Small intestine (tissue), 7 donors: ENCODE measurements at regions not wholly inside any gene's neighbourhood (a gene's known extent, or its start where the extent isn't known, plus 50 kb on each side); places are given as distances from the start of the nearest gene placed in this dataset.

ENCODE experiments used
- DNase-seq, 2 donors: peaks; one replicate each; pipeline versions ENCODE4 v3.0.0 to v3.0.0-alpha.2; 2013
- FAIRE-seq: peaks from 2 replicates; lab custom pipeline; 2012; peaks lifted over from hg19 to GRCh38; lab: Jason Lieb, UNC
- H3K27ac ChIP-seq, 3 donors: one replicate each; pipeline ENCODE4 v1.5.1; 2013; ENCODE audit warnings: low read length in 2 of 3, mild to moderate bottlenecking in 2 of 3, control low read depth in 1 of 3, inconsistent platforms in 1 of 3, low read depth in 1 of 3, moderate library complexity in 1 of 3
- H3K27me3 ChIP-seq, 3 donors: one replicate each; pipeline ENCODE4 v1.6.1; 2013; ENCODE audit warnings: low read length in 3 of 3, inconsistent platforms in 1 of 3; ENCODE audit not compliant: control insufficient read depth in 3 of 3, insufficient read depth in 3 of 3
- H3K36me3 ChIP-seq, 3 donors: one replicate each; pipeline ENCODE4 v1.6.1; 2013; ENCODE audit warnings: low read length in 3 of 3, inconsistent platforms in 1 of 3, low read depth in 1 of 3, mild to moderate bottlenecking in 1 of 3, moderate library complexity in 1 of 3; ENCODE audit not compliant: control insufficient read depth in 3 of 3, insufficient read depth in 2 of 3
- H3K4me1 ChIP-seq, 3 donors: one replicate each; pipeline ENCODE4 v1.6.1; 2013; ENCODE audit warnings: low read length in 2 of 3, inconsistent platforms in 1 of 3, low read depth in 1 of 3, mild to moderate bottlenecking in 1 of 3, moderate library complexity in 1 of 3; ENCODE audit not compliant: control insufficient read depth in 3 of 3, insufficient read depth in 2 of 3
- H3K4me3 ChIP-seq, 3 donors: one replicate each; pipeline ENCODE4 v1.5.1; 2013; ENCODE audit warnings: low read length in 3 of 3, control low read depth in 1 of 3, inconsistent platforms in 1 of 3, low read depth in 1 of 3, mild to moderate bottlenecking in 1 of 3, moderate library complexity in 1 of 3
- H3K9me3 ChIP-seq, 2 donors: one replicate each; pipeline ENCODE4 v1.6.1; 2013; ENCODE audit warnings: low read depth in 1 of 2, low read length in 1 of 2; ENCODE audit not compliant: control insufficient read depth in 2 of 2, insufficient read depth in 1 of 2
- WGBS, 3 donors: extraction: QIAGEN DNeasy Blood & Tissue Kit; methylation state at CpG; one replicate each; pipeline ENCODE4 v1.1.7; 2013; 5-methylcytosine and 5-hydroxymethylcytosine counted together
- donor health status: healthy with polysubstance abuse.
- donor health status: control.
- donor health status: control.
- donor health status: Bipolar disorder and iron deficiency.
- donor health status: healthy.

- 73 to 77% (median 74%) methylated on average over 13 of the region's 13 CpGs for WGBS, 3 donors
- FAIRE-seq (no peak), DNase-seq (no peak)
- Histone ChIP-seq H3K27ac (no peak overlapping the region), H3K27me3 (peaks cover 0 to 11% (median 0%) of the 10 kb centered on the region in 3 donors), H3K4me3 (no peak overlapping the region), H3K9me3 (peaks cover 0 to 7% of the 10 kb centered on the region in 2 donors), H3K36me3 (no peaks in the 10 kb centered on the region), H3K4me1 (peaks cover 0 to 13% (median 0%) of the 10 kb centered on the region in 3 donors)
Measured at GRCh38 chr6:168369786-168370185, 50.2 kb upstream of the DACT2 start.

- no peak for FAIRE-seq
- DNase-seq = peak; percentile 63 to 77
- peaks cover 0 to 11% (median 0%) of the 10 kb centered on the region in 3 donors for H3K27me3 ChIP-seq
- no peaks in the 10 kb centered on the region for H3K36me3 ChIP-seq
- H3K9me3 ChIP-seq = peaks cover 0 to 7% of the 10 kb centered on the region in 2 donors
- WGBS, 3 donors = 50 to 62% (median 57%) methylated on average over 35 to 43 of the region's 43 CpGs
- H3K4me3 ChIP-seq = no peak overlapping the region
- peaks cover 0 to 13% (median 0%) of the 10 kb centered on the region in 3 donors for H3K4me1 ChIP-seq
- H3K27ac ChIP-seq = no peak overlapping the region
Measured at GRCh38 chr6:168370310-168370991, 50.9 kb upstream of the DACT2 start.

GRCh38 chr6:168371185-168371584, 51.6 kb upstream of the DACT2 start:
- H3K9me3 ChIP-seq = peaks cover 0 to 4% of the 10 kb centered on the region in 2 donors
- no peak overlapping the region for H3K4me3 ChIP-seq
- H3K4me1 ChIP-seq = peaks cover 0 to 13% (median 0%) of the 10 kb centered on the region in 3 donors
- peaks cover 0 to 11% (median 0%) of the 10 kb centered on the region in 3 donors for H3K27me3 ChIP-seq
- H3K27ac ChIP-seq = no peak overlapping the region
- no peak for FAIRE-seq
- H3K36me3 ChIP-seq = no peaks in the 10 kb centered on the region
- 84 to 87% (median 85%) methylated on average over 11 of the region's 11 CpGs for WGBS, 3 donors
- no peak for DNase-seq

- WGBS, 3 donors = 81 to 90% (median 83%) methylated on average over 4 to 6 of the region's 6 CpGs
- H3K27me3 ChIP-seq = peaks cover 0 to 11% (median 0%) of the 10 kb centered on the region in 3 donors
- peaks cover 0 to 13% (median 0%) of the 10 kb centered on the region in 3 donors for H3K4me1 ChIP-seq
- DNase-seq = no peak
- FAIRE-seq = no peak
- peaks cover 0 to under 1% of the 10 kb centered on the region in 2 donors for H3K9me3 ChIP-seq
- no peak overlapping the region for H3K4me3 ChIP-seq
- no peaks in the 10 kb centered on the region for H3K36me3 ChIP-seq
- no peak overlapping the region for H3K27ac ChIP-seq
Measured at GRCh38 chr6:168371618-168371980, 52.0 kb upstream of the DACT2 start.

- Histone ChIP-seq H3K36me3 (no peaks in the 10 kb centered on the region), H3K9me3 (no peaks in the 10 kb centered on the region), H3K4me3 (no peak overlapping the region), H3K27ac (peak overlapping the region in 1 of 3 donors; percentile 17), H3K4me1 (peaks cover 0 to 13% (median 0%) of the 10 kb centered on the region in 3 donors), H3K27me3 (peaks cover 0 to 11% (median 0%) of the 10 kb centered on the region in 3 donors)
- DNase-seq (no peak), FAIRE-seq (no peak)
- 65 to 85% (median 71%) methylated on average over 21 of the region's 21 CpGs for WGBS, 3 donors
Measured at GRCh38 chr6:168371981-168372711, 52.6 kb upstream of the DACT2 start.

GRCh38 chr6:168372889-168373288, 53.3 kb upstream of the DACT2 start:
- FAIRE-seq = no peak
- H3K27me3 ChIP-seq = peaks cover 0 to 11% (median 0%) of the 10 kb centered on the region in 3 donors
- no peak overlapping the region for H3K27ac ChIP-seq
- peaks cover 0 to 13% (median 0%) of the 10 kb centered on the region in 3 donors for H3K4me1 ChIP-seq
- H3K9me3 ChIP-seq = no peaks in the 10 kb centered on the region
- H3K4me3 ChIP-seq = no peak overlapping the region
- peak; percentile 51 to 63 for DNase-seq
- WGBS, 3 donors = 17 to 65% (median 36%) methylated on average over 16 of the region's 16 CpGs
- no peaks in the 10 kb centered on the region for H3K36me3 ChIP-seq

GRCh38 chr6:168373389-168373788, 53.8 kb upstream of the DACT2 start:
- DNase-seq (no peak), FAIRE-seq (no peak)
- Histone ChIP-seq H3K9me3 (peaks cover 0 to under 1% of the 10 kb centered on the region in 2 donors), H3K36me3 (no peaks in the 10 kb centered on the region), H3K27me3 (peaks cover 0 to 13% (median 0%) of the 10 kb centered on the region in 3 donors), H3K4me3 (no peak overlapping the region), H3K27ac (no peak overlapping the region), H3K4me1 (peaks cover 0 to 13% (median 0%) of the 10 kb centered on the region in 3 donors)
- WGBS, 3 donors = 31 to 74% (median 54%) methylated on average over 7 of the region's 7 CpGs

- FAIRE-seq (no peak), DNase-seq (no peak)
- H3K27me3 ChIP-seq = peaks cover 0 to 13% (median 0%) of the 10 kb centered on the region in 3 donors
- no peaks in the 10 kb centered on the region for H3K36me3 ChIP-seq
- H3K9me3 ChIP-seq = peaks cover 0 to 7% of the 10 kb centered on the region in 2 donors
- no peak overlapping the region for H3K27ac ChIP-seq
- H3K4me3 ChIP-seq = no peak overlapping the region
- H3K4me1 ChIP-seq = peaks cover 0 to 13% (median 0%) of the 10 kb centered on the region in 3 donors
- 86 to 92% (median 87%) methylated on average over 13 of the region's 13 CpGs for WGBS, 3 donors
Measured at GRCh38 chr6:168374051-168374502, 54.5 kb upstream of the DACT2 start.
